GM19467 (cell line): ENCODE measurements at regions not wholly inside any gene's neighbourhood (a gene's known extent, or its start where the extent isn't known, plus 50 kb on each side); places are given as distances from the start of the nearest gene placed in this dataset.

ENCODE experiments used
- ATAC-seq: cut with Tn5 transposase; IDR thresholded peaks from one replicate; pipeline ENCODE4 v1.9.1; 2021; ENCODE audit warnings: mild to moderate bottlenecking, moderate library complexity; ENCODE audit not compliant: unreplicated experiment

DNA sequence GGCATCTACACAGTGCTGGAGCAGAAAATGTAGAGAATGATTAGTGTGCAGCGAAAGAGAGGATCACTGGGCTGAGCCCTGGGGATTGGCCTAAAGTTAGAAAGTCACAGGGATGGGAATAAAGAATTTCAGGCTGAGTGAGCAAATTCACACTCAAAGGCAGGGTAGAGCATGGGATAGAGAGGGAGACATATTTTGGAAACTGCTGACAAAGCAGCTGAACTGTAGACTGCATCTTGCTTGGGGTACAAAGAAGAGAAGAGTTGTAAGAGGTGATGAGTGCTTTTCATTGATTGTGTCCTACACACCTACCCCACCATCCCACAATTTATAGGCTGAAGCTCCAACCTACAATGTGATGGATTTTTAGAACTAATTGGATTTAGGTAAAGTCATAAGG is 677.8 kb downstream of the TAF11L14 start:
- no peak for ATAC-seq

DNA sequence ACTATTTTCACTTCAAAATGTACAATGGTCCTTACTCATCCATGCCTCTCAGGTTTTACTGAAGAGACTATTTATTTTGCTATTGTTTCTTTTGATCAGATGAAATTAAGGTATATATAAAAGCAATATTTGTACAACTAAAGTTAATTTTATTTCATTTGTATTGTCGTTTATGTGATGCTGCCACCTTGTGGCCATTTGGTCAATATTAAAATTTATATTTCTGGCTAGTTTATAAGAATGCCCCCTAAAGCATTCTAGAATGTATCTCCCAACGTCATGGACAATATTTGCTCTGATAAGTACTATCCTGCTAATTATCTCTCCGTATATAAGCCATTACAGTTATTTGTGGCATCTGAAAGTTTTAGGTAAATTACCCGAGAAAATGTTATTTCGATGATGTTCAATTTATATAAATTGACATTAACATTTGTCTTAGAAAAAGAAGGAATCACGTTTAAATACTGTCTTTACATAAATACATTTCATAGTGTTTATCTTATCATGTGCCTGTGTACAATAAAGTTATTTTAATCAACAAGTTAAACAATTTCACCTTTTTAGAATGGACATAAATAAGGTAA is 680.0 kb downstream of the TAF11L14 start:
- no peak for ATAC-seq

DNA sequence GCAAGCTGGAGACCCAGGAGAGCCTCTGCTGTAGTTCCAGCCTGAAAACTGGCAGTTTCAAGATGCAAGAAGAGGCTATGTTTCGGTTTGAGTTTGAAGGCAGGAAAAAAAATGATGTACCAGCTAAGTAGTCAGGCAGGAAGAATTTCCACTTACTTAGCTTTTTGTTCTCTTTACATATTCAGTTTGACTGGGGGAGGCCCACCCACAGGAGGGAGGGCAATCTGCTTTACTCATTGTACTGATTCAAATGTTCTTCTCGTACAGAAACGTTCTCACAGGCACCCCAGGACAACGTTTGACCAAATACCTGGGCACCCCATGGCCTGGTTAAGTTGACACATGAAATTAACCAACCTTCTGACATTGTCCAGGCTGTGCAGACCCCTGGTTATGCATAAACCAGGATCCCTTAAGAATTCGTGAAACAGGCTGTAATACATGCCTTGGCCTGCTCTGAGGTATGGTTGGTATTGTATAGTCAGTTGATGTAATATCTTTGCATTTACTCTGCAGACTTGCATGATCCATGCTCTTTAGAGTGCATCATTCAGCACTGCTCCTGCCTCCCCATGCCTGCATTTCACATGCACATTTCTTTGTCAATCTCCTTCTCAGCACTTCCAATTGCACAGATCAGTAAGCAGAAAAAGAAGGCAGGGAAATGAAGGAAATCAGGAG is 687.1 kb downstream of the TAF11L14 start:
- no peak for ATAC-seq

DNA sequence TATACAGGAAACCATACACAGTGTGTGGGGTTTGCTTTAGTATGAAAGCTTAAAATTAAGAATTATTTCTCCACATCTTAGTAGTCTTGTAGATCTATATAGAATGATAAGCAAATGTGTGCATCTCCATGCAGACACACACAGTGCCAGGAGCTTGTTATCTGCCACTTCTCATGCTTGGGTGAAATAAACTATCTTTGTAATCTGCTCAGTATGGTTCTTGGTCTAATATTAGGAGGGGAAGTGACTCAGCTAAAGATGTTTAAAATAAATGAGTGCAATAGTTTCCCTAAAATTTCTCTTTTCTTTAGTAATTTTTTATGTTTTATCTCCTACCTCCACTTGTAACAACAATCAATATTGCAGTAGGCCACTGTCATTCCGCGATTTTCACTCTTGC is 689.6 kb downstream of the TAF11L14 start:
- ATAC-seq = no peak

DNA sequence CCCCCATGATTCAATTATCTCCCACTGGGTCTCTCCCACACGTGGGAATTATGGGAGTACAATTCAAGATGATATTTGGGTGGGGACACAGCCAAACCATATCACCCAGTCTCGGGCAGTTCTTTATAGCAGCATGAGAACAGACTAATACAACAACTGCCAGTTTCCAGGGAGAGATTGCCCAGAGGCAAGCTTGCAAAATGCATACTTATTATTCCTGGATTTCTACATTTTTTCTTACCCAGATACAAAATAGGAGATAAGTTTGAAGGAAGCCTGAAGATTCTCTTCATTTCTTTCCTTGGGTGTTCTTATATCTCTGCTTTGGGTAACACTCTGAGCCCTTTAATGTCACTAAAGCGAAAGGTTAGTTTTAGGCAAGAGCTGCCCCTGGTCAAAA is 691.2 kb downstream of the TAF11L14 start:
- no peak for ATAC-seq

DNA sequence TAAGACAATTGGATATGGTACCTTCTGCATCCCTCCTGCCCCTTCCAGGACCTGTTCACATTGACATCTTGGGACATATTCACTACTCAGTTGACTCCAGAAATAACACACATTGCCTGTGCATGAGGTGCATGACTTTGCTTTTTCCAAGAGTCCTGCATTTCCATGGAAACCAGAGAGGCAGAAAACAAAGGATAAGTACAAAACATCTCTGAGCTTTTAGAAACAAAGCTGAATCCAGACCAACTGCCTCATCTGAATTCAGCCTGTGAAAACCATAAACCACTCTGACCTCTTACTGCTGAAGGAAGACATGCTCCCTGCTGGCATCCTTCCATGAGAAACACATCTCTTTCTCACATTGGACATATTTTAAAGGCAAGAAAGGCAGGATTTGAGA is 695.1 kb downstream of the TAF11L14 start:
- no peak for ATAC-seq

DNA sequence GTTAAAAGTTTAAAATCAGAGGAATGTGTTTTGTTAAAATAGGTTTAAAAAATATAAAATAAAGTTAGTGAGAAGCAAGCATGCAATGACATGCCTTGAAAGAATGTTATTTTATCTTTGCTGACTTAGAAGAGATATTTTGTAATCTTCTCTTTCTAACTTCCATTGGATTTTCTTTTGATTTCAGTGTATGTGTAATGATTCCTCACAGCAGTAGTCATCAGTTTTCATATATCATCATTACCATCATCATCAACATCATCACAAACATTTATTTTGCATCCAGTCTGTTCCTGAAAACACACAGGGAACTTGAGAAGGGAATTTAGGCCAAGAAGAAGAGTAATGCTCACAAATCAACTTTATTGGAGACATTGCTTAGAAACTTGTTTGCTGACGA is 699.6 kb downstream of the TAF11L14 start:
- ATAC-seq = no peak

DNA sequence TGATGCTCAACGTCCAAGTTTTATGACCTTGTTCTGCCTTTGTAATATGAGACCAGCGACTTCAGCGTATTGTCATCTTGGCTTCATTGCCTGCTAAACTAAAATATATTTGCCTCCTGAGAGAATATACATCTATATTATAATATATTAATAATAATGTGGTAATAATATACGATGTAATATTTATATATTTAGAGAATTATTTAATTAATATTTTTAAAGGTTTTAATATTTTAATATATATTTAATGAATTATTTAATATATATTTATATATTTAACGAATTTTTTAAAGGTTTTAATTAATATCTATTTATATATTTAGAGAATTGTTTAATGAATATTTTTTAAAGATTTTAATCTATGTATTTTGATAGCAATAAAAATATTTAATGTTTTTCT is 700.7 kb downstream of the TAF11L14 start:
- ATAC-seq = no peak

DNA sequence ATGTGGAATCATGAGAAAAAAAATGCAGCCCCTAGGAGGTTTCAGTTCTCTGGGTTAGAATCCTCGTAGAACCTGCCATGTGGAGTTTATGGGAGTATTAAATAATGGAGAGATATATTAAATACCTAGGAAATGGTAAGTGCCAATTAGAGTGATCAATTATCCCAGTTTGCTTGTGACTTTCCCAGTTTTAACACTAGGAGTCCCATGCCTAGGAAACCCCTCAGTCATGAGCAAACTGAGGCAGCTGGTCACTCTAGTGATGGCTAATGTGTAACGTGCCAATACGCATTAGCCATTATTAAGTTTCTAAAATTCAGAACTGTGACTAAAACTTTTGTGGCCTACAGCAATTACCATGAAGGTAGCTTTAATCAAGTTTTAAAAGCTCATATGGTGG is 720.6 kb downstream of the TAF11L14 start:
- no peak for ATAC-seq

DNA sequence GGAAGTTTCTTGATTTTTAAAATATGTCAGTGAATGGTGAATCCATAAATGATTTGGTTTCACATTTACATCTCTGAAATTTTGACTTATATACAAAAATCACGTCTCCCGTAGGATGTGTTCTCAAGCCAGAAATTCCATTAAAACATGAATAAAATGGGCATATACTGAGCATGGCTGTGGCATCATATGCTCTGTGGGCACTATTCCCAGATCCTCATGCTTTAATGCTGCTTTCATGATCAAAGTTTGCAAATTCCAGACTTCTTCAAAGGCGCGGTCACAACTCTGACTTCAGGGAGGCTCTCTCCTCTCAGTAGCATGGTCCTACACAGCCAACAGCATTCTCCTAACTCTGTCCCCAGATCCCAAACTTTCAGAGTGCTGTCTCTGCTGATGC is 723.2 kb downstream of the TAF11L14 start:
- ATAC-seq = no peak

DNA sequence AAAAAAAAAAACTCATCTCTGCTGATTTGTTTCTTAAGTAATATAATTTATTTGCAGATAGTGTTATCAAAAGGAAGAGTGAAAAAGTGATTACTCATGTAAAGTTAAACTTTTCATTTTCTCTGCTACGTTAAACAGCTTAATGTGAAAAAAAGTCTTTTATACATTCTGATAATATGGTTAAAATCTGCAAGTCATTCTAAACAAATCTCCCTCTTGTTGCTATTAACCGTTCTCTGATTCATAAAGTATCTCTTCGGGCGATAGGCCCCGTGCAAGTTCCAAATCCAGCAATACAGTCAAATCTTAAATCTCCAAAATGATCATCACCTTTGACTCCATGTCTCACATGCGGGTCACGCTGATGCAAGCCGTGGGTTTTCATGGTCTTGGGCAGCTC is 732.0 kb downstream of the TAF11L14 start:
- ATAC-seq = no peak

DNA sequence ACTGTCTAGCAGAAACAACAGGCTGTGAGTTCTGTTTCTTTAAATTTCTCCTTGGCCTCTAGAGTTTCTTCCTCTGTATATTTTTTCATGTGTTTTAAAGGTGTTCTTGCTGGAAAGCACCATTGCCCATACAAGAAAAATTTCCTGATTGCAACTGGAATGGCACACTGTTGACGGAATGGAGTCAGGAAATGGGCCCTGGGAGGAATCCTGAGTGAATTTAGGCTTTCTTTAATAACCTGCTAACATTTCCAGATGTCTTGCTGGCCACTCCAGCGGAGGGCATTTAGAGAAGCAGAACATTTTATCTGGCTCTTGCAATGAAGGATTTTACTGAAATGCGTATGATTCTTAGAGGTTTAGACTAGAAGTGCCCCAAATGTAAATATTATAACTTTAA is 736.3 kb downstream of the TAF11L14 start:
- ATAC-seq = no peak

DNA sequence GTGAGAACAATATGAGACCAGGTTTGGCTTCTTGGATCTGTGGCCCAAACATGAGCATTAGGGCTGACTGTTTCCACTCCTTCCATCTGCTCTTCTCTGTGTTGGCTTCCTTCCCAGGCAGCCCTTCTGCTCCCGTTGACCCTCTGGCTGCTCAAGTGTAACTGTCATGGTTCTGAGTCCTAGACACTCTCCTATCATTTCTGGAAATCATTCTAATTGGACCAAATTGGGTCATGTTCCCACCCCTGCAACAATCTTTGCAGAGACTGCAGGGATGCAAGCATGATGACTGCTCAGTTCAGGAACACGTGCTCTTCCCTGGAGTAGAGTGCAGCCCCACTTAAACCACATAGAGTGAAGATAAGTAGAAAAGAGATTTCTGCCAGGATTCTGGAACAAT is 741.4 kb downstream of the TAF11L14 start:
- ATAC-seq = no peak

DNA sequence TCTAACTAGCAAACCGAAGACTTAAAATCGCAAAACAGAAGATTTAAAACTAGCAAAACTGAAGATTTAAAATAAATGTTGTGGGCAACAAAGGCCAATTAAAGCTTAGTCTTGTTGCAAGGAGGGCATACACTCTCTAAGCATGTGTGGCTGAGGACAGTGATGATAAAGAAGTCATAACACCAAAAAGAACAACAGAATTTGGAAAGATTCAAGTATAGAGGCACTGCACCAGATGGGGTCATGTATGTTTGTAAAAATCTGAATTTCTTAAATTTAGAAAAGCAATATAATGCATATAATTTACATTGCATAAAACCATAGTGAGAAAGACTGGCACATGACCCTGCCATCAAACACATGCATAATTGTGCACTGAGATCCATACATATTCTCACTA is 743.8 kb downstream of the TAF11L14 start:
- no peak for ATAC-seq

DNA sequence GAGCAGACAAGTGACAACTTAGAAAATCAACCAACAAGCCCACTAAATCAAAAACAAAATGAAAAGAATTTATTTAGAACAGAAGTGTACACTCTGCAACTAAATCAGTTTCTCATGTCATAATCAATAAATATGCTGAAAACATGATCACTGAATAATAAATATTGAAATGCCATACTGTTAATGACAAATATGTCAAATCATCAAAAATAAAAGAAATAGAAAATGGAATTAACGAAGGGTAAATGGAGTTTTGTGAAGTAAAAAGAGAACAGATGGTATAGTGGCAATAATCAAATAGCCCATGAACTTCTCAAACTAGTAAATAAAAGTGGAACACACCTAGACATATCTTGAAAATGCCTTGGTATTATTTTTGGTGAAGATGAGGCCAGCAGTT is 744.9 kb downstream of the TAF11L14 start:
- no peak for ATAC-seq

DNA sequence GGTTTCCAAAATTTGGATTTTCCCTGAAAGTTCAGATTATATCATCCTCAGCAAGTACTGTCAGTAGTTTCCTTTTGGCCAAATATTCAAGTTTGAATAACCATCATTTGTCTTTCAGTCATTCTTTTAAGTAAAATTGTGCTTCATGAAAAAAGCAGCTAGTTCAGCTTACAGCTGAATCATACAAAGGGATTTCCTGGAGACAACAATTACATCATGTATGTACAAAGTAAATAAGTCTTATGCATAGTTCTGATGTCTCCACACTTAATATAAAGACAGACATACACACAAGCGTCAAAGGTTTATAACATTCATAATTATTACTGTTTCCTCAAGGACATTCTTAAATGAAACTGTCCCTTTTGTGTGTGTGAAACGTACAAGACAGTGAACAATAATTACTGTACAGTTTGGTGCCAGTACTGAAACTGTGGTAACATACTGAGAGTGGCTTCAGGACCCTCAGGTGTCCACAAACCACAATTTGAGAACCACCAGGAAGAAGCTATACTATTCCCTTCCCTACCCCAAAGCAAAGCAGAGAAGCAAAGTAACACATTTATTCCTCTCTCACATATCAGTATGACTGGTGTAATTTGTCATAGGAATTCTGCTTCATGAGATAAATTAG is 746.6 kb downstream of the TAF11L14 start:
- no peak for ATAC-seq

DNA sequence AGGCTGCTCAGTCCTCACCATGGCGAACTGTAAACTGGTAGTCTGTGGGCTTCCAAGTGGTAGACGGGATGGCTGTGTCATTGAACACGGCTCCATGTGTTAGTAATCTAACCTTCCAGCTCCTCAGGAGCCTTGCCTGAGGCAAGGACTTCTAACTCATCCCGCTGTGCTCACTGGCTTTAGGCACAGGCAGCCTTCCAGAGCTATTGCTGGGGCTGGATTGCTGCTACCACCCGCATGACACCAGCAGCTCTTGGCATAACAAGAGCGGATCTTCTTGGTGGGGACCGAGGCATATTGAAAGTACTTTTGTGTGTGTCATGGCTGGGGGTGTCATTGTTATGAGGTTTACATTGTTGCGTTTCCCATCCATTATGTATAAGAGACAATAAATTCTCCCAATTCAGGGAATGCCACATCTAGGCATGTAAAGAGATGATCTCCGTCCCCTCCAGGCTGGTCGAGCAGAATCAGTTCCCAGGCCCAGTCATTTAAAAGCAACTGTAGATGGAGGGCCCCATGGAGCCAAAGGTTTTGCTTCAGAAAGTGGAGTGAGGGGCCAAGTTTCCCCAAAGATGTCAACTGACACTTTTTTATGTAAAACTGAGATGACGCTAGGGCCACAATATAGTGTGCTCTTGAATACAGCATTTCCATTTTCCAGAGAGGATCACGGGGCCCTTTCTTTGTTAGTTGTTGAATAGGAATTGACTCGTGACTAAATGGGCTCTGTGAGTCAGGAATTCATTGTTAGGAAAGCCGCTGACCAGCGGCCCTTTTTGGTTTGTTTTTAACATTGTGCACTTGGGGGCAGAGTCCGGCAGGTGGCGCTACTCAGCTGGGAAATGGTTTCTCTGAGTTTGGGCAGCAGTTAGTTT is 759.5 kb downstream of the TAF11L14 start:
- no peak for ATAC-seq

DNA sequence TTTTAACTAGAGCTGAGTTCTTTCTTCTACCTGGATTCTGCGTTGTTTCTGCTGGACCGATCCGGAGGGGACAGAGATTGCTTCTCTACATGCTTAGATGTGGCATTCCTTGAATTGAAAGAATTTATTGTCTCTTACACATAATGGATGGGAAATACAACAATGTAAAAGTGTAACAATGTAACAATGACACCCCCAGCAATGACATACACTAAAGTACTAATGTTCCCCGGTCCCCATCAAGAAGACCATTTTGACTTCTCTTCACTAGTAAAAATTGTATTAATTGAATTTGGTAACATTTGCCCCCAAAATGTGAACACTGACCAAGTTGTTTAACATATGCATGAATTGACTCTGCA is 760.2 kb downstream of the TAF11L14 start:
- no peak for ATAC-seq

DNA sequence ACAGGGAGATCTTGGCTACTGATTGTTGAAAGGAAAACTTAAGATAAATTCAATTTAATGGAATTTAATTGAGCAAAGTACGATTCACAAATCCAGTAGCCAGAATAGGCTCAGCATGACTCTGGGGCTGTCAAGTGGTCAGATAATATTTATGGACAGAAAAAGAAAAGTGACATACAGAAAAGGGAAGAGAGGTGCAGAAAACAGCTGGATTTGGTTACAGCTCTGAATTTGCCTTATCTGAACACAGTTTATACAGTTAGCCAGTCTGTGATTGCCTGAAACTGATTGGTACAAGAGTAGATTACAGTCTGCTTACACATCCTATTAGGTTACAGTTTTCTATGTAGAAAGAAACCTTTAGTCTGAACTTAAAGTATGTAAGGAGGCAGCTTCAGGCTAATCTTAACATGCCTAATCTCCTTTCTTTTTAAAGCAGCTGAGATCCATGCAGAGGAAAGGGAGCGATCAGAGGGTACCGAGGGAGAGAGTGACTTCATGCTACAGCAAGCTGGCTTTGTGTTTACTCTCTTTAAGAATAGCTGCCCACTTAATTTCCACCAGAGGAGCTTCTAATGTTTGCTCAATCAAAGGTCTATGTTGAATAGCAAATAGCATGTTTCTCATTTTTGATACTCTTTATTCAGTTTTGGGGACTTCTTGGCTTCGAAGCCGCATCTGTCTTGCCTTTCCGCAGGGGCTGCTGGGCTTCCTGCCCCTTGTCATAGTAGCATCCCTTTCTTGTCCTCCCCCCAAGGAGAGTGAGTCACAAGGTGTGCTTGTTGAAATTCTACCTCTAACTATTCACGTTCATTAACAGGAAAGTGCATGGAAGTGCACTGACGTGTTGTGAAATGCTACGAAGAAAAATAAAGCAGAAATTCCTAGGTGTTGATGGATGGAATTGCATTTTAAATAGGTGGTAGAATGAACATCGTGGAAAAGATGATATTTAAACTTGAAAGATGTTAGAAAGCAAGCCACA is 761.2 kb downstream of the TAF11L14 start:
- ATAC-seq = no peak

DNA sequence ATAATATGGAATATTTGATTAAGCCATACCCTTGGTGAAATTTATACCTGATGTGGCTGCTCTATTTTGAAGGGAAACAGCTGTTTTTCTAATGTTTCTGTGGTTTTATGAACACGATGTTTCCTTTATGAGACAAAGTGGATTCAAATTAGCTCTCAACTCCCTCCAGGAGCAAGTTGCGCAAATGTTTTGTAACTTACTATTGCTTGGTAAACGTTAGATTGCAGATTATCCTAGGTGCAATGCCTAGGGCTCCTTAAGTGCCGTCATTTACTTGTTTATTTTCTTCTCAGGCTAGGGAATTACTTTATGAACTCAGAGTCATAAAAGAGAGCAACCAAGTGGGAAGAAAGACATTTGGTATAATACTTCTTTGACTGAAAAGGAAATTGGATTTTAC is 763.1 kb downstream of the TAF11L14 start:
- ATAC-seq = no peak

DNA sequence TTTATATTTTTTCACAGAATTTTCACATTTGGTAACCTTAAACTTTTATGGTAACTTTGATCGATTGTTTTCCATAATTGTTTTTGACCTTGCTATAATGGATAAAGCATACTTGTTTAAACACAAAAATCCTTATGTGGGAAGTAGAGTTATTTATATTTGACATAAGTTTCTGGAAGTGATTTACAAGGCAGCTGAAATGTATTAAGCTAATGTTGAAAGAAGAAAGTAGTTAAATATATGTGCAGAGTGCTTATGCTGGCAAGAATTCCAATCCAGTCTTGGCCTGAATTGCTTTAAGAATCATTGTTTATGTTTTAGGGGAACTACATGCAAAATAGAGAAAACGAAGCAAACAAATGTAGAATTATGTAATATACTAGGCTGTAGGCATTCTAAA is 763.6 kb downstream of the TAF11L14 start:
- no peak for ATAC-seq
